ENCODE measurements at regions not wholly inside any gene's neighbourhood (a gene's known extent, or its start where the extent isn't known, plus 50 kb on each side); places are given as distances from the start of the nearest gene placed in this dataset.

DNA sequence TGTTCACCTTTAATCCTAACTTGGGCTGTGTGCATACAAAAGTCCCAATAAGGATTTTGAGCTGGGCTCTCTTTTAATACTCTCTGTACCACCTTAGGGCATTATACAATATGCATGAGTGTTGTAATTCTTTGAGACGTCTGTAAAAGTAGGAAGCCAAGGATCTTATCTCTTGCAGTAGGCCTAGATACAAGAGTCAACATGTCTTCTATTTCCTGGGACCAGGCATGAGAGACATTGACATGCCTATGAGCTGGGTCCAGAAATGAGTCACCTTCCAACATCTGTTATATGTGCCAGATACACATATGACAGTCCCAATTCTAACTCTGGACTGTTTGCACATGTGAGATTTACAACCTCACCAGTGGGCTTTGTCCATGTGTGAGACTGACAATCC, 1911.2 kb downstream of the TP53TG3F start:
- no peak for TF ChIP-seq EZH2 (IDR thresholded peaks at IDR 0.05; ENCODE audit: borderline replicate concordance, low read depth, low read length, poor library complexity, severe bottlenecking)
- TF ChIP-seq, protein P1, sequence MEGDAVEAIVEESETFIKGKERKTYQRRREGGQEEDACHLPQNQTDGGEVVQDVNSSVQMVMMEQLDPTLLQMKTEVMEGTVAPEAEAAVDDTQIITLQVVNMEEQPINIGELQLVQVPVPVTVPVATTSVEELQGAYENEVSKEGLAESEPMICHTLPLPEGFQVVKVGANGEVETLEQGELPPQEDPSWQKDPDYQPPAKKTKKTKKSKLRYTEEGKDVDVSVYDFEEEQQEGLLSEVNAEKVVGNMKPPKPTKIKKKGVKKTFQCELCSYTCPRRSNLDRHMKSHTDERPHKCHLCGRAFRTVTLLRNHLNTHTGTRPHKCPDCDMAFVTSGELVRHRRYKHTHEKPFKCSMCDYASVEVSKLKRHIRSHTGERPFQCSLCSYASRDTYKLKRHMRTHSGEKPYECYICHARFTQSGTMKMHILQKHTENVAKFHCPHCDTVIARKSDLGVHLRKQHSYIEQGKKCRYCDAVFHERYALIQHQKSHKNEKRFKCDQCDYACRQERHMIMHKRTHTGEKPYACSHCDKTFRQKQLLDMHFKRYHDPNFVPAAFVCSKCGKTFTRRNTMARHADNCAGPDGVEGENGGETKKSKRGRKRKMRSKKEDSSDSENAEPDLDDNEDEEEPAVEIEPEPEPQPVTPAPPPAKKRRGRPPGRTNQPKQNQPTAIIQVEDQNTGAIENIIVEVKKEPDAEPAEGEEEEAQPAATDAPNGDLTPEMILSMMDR (conservative IDR thresholded peaks at IDR 0.05; ENCODE audit: low read depth, low read length): no peak
- BruUV-seq (replicated peaks): no TSS peak
- ChIA-PET POLR2A (ENCODE audit: low non-redundant PET) (no interaction called here), CTCF (no interaction called here)
- Histone ChIP-seq H3K36me3 (ENCODE audit: insufficient read depth, low read length, poor library complexity, severe bottlenecking) (no peaks in the 10 kb centered on the region), H3K27ac (ENCODE audit: low read depth, low read length, poor library complexity, severe bottlenecking) (no peak overlapping the region), H3K27me3 (replicated peaks; ENCODE audit: insufficient read depth, low read depth, low read length, poor library complexity) (no peaks in the 10 kb centered on the region), H3K9me3 (ENCODE audit: low read depth, low read length, poor library complexity, severe bottlenecking) (peaks cover 19% of the 10 kb centered on the region), H3K4me1 (ENCODE audit: insufficient read depth, low read length, poor library complexity, severe bottlenecking) (no peaks in the 10 kb centered on the region), H3K4me3 (ENCODE audit: low read depth, low read length, poor library complexity, severe bottlenecking) (no peak overlapping the region)
- intact Hi-C loops (cut with micrococcal nuclease; ENCODE audit: unreplicated experiment): no loop called here
- DNase-seq (ENCODE audit: low spot score): no peak

DNA sequence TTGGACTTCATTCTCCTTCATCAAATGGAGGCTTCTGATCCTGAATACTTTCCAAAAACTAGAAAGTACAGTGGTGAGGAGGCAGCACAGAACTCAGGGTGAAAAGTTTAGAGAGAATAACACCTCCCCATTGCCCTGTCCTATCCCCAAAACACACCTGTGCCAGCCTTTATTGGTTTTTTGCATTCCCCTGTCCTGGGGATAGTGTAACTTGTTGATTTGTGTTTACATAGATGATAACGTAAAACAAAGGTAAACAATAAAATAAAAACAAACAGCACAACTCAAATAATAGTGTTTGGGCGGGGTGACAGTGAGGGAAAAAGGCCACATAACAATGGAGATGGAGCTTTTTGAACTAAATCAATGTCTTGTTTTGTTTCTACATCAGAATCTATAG, 1917.7 kb downstream of the TP53TG3F start:
- CTCF ChIA-PET: no interaction called here
- no peaks in the 10 kb centered on the region for H3K27me3 ChIP-seq (replicated peaks; ENCODE audit: insufficient read depth, low read depth, low read length, poor library complexity)
- H3K4me1 ChIP-seq (ENCODE audit: insufficient read depth, low read length, poor library complexity, severe bottlenecking): no peaks in the 10 kb centered on the region
- H3K27ac ChIP-seq (ENCODE audit: low read depth, low read length, poor library complexity, severe bottlenecking): no peak overlapping the region
- H3K4me3 ChIP-seq (ENCODE audit: low read depth, low read length, poor library complexity, severe bottlenecking): no peak overlapping the region
- DNase-seq (ENCODE audit: low spot score): no peak
- H3K36me3 ChIP-seq (ENCODE audit: insufficient read depth, low read length, poor library complexity, severe bottlenecking): no peaks in the 10 kb centered on the region
- no TSS peak for BruUV-seq (replicated peaks)
- POLR2A ChIA-PET (ENCODE audit: low non-redundant PET): no interaction called here
- H3K9me3 ChIP-seq (ENCODE audit: low read depth, low read length, poor library complexity, severe bottlenecking): peaks cover 30% of the 10 kb centered on the region
- TF ChIP-seq, protein P1 (conservative IDR thresholded peaks at IDR 0.05; ENCODE audit: low read depth, low read length): no peak
- TF ChIP-seq EZH2 (IDR thresholded peaks at IDR 0.05; ENCODE audit: borderline replicate concordance, low read depth, low read length, poor library complexity, severe bottlenecking): no peak
- intact Hi-C loops (cut with micrococcal nuclease; ENCODE audit: unreplicated experiment): no loop called here

DNA sequence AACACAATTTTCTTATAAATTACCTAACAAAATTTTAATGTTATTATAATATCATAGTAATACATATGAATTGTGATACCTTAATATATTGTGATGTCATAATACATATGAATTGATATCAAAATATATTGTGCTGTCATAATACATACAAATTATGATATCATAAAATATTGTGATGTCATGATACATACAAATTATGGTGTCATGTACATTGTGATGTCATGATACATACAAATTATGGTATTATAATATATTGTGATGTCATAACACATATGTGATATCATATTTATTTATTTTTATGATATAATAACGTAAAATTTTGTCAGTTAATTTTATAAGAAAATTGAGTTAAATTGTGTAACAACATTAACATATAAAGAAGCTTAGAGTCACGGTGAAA, 1927.2 kb downstream of the TP53TG3F start:
- TF ChIP-seq, protein P1 (conservative IDR thresholded peaks at IDR 0.05; ENCODE audit: low read depth, low read length): no peak
- no peak for TF ChIP-seq EZH2 (IDR thresholded peaks at IDR 0.05; ENCODE audit: borderline replicate concordance, low read depth, low read length, poor library complexity, severe bottlenecking)
- H3K4me3 ChIP-seq (ENCODE audit: low read depth, low read length, poor library complexity, severe bottlenecking): no peak overlapping the region
- peaks cover 23% of the 10 kb centered on the region for H3K9me3 ChIP-seq (ENCODE audit: low read depth, low read length, poor library complexity, severe bottlenecking)
- BruUV-seq (replicated peaks): no TSS peak
- DNase-seq (ENCODE audit: low spot score): no peak
- H3K4me1 ChIP-seq (ENCODE audit: insufficient read depth, low read length, poor library complexity, severe bottlenecking): no peaks in the 10 kb centered on the region
- no peaks in the 10 kb centered on the region for H3K27me3 ChIP-seq (replicated peaks; ENCODE audit: insufficient read depth, low read depth, low read length, poor library complexity)
- intact Hi-C loops (cut with micrococcal nuclease; ENCODE audit: unreplicated experiment): no loop called here
- H3K36me3 ChIP-seq (ENCODE audit: insufficient read depth, low read length, poor library complexity, severe bottlenecking): no peaks in the 10 kb centered on the region
- CTCF ChIA-PET: no interaction called here
- no peak overlapping the region for H3K27ac ChIP-seq (ENCODE audit: low read depth, low read length, poor library complexity, severe bottlenecking)
- POLR2A ChIA-PET (ENCODE audit: low non-redundant PET): no interaction called here
